ENCODE measurements at regions not wholly inside any gene's neighbourhood (a gene's known extent, or its start where the extent isn't known, plus 50 kb on each side); places are given as distances from the start of the nearest gene placed in this dataset.
"Not testable (repeated sequence)": the region's sequence is repeated elsewhere in the genome, so short reads cannot be mapped to it uniquely, and the experiment has no call there.

- H3K9me3 ChIP-seq (replicated peaks in 1 of 3), result no peaks in the 10 kb centered on the region
- no peak for DNase-seq
- WGBS, 4 donors, result 44 to 63% (median 60%) methylated on average over 4 of the region's 4 CpGs
- H3K4me3 ChIP-seq, result no peak overlapping the region
- H3K4me1 ChIP-seq (replicated peaks in 1 of 2), result no peaks in the 10 kb centered on the region
- no peak overlapping the region for H3K27ac ChIP-seq
- intact Hi-C loops (cut with DNase I), result no loop called here
- TF ChIP-seq POLR2A (IDR thresholded peaks at IDR 0.05), result no peak
- no peak for TF ChIP-seq CTCF (IDR thresholded peaks at IDR 0.05)
- no peaks in the 10 kb centered on the region for H3K36me3 ChIP-seq (replicated peaks in 1 of 2)
- H3K27me3 ChIP-seq, result no peaks in the 10 kb centered on the region
These were observed 576.5 kb upstream of the B3GAT1 start for GRCh38 chr11:134988495-134988894.

- Histone ChIP-seq H3K27ac (no peak overlapping the region), H3K9me3 (replicated peaks in 1 of 3) (no peaks in the 10 kb centered on the region), H3K4me1 (replicated peaks in 1 of 2) (no peaks in the 10 kb centered on the region), H3K4me3 (no peak overlapping the region), H3K36me3 (replicated peaks in 1 of 2) (no peaks in the 10 kb centered on the region), H3K27me3 (no peaks in the 10 kb centered on the region)
- TF ChIP-seq CTCF (IDR thresholded peaks at IDR 0.05) (no peak), POLR2A (IDR thresholded peaks at IDR 0.05) (no peak)
- WGBS, 4 donors, result 70 to 77% (median 75%) methylated on average over 4 to 8 of the region's 8 CpGs
- no peak for DNase-seq
- intact Hi-C loops (cut with DNase I), result no loop called here
These were observed 575.8 kb upstream of the B3GAT1 start for GRCh38 chr11:134987822-134988221.

- no peak overlapping the region for H3K27ac ChIP-seq
- no peak for DNase-seq
- no peaks in the 10 kb centered on the region for H3K9me3 ChIP-seq (replicated peaks in 1 of 3)
- TF ChIP-seq POLR2A (IDR thresholded peaks at IDR 0.05) (no peak), CTCF (IDR thresholded peaks at IDR 0.05) (no peak)
- no peaks in the 10 kb centered on the region for H3K4me1 ChIP-seq (replicated peaks in 1 of 2)
- H3K4me3 ChIP-seq, result no peak overlapping the region
- no peaks in the 10 kb centered on the region for H3K36me3 ChIP-seq (replicated peaks in 1 of 2)
- intact Hi-C loops (cut with DNase I), result no loop called here
- H3K27me3 ChIP-seq, result no peaks in the 10 kb centered on the region
- WGBS, 4 donors, result 42 to 55% (median 51%) methylated on average over 7 of the region's 7 CpGs
These were observed 575.3 kb upstream of the B3GAT1 start for GRCh38 chr11:134987223-134987768.

GRCh38 chr11:134984421-134984820, 572.4 kb upstream of the B3GAT1 start:
- no peaks in the 10 kb centered on the region for H3K27me3 ChIP-seq
- intact Hi-C loops (cut with DNase I), result no loop called here
- DNase-seq, result no peak
- TF ChIP-seq POLR2A (IDR thresholded peaks at IDR 0.05) (no peak), CTCF (IDR thresholded peaks at IDR 0.05) (no peak)
- no peaks in the 10 kb centered on the region for H3K9me3 ChIP-seq (replicated peaks in 1 of 3)
- H3K4me1 ChIP-seq (replicated peaks in 1 of 2), result no peaks in the 10 kb centered on the region
- H3K4me3 ChIP-seq, result no peak overlapping the region
- WGBS, 4 donors, result 67 to 86% (median 74%) methylated on average over 8 of the region's 8 CpGs
- no peaks in the 10 kb centered on the region for H3K36me3 ChIP-seq (replicated peaks in 1 of 2)
- H3K27ac ChIP-seq, result no peak overlapping the region

- H3K4me3 ChIP-seq; H3K9me3 ChIP-seq (replicated peaks in 1 of 3); H3K4me1 ChIP-seq (replicated peaks in 1 of 2); H3K27ac ChIP-seq; H3K27me3 ChIP-seq; intact Hi-C loops (cut with DNase I); H3K36me3 ChIP-seq (replicated peaks in 1 of 2); DNase-seq: not testable (repeated sequence)
- 80 to 88% (median 83%) methylated on average over 8 of the region's 8 CpGs for WGBS, 4 donors
These were observed 570.4 kb upstream of the B3GAT1 start for GRCh38 chr11:134982432-134982831.

Measured in adrenal gland (tissue), 9 donors.